ENCODE measurements at regions not wholly inside any gene's neighbourhood (a gene's known extent, or its start where the extent isn't known, plus 50 kb on each side); places are given as distances from the start of the nearest gene placed in this dataset.

DNA sequence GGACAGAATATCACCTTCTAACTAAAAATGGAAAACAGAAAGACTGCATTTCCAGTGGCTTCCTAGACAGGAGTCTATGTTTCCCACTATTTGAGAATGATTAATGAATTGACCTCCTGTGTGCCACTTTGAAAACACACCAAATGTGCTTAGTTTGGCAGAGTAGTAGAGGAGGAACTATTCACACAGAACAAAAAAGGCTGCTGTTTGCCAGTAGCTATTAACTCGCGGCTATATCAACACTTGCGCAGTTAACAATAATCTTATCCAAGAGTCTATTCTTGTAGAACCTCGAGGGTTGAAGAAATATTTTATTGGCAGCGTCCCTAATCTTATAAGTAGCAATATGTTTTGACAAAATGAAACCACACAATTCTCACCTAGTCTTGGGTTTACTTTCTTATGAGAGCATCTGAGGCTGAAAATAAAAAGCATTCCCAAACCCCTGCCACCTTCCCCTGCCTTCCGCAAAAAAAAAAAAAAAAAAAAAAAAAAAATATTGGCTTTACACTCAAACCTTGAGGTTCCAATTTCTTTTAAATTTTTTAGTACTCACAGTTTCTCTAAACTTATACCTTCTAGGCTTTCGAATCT lies 127.3 kb upstream of the FLRT2 start:
- no peak for DNase-seq

DNA sequence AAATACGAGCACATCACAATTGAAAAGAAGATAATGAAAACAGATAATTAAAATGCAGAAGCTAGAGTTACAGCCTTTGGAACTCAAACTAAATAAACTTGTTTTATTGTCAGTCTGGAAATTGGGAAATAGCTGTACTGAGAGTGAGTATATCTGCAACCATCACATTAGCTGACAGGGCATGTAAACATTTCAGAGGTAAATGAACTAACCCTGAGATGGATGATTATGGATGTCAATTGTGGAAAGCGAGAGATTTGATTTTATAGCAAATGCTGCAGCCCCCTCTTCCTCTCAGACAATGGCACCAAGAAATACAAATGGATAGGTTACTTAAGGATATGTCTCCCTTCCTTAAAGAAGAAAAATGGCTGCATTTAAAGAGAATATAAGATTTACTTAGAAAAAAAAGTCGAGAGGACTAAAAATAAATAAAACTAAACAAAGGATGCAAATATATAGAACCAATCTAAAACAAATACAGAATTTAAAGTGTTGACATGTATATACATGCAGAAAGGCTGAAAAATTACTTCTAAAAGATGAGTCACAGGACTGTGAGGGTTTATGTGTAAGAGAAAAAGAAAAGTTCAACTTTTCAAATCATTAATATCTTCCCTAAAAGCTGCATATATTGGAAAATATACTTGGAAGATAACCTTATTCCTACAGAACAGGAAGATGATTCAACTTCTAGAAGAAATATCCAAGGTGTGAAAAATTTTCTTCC lies 120.3 kb upstream of the FLRT2 start:
- no peak for DNase-seq

DNA sequence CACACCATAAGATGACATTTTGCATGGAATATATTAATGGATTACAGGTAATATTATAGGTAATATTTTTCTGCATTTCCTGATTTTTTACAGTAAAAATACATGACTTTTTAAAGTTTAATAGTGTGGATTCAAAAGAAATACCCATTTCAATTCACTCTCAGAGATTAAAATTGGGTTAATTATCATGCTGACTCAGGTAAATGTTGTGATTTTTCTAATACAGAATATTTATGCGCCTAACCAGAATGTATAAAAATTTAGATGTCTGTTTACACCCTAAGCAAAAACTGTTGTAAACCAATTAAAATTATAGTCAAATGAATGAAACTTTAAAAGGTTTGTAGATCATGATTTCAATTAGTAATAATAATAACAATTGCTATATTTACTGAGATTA lies 117.2 kb upstream of the FLRT2 start:
- no peak for DNase-seq

DNA sequence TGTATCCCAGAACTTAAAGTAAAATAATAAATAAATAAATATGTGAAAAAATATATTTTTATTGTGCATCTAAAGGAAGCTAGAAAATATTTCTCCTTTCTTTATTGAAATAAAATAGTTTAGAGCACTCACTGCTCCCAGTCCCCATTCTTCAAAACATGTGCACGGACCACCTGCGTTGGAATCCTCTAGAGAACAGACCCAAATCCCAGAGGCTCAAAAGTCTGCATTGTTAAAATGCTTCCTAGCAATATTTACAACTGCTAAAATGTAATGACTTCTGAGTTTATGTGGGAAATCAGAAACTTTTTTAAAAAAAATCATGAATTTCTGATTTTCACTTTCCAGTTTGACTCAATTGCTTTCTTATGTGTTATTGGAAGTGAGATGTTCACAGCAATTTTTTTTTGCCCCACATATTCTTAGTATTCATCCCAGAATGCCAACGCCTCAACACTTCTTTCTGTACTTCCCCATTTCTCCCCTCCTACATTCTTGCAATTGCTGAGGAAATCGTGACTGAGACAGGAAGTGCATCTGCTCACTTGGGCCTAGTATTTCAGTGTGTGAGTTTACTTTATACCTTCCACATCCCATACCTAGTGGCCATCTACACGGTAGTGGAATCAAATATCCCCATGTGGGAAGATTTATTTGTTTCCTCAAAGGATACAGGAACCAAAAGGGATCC lies 116.0 kb upstream of the FLRT2 start:
- no peak for DNase-seq

DNA sequence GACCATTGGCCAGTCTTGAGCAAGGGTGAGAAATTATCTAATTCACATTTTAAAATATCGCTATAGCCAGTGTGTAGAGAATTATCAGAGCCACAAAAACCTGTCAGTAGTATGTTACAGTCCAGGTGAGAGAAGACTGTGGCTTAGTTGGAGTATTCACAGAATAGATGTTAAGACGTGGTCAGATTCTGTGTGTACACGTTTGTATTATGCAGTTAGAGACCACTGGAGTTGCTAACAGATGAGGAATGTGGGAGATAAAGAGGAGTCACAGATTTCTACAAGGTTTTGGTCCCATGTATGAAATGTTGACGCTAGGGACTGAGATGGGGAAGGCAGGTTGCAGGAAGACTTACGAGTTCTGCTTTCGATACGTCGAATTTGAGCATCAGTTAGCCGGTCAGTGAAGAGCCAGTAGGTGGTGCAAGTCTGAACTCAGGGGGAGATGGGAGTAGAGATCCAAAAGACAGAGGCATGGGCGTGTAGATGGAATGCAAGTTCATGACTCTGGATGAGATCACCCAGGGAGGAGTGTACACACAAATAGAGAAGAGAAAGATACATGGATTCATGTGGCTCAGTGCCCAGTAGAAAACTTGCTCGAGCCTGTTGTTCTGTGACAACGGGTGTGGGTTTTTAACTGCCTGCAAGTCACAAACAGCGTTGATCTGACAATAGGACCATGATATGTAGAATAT lies 114.8 kb upstream of the FLRT2 start:
- DNase-seq = no peak

DNA sequence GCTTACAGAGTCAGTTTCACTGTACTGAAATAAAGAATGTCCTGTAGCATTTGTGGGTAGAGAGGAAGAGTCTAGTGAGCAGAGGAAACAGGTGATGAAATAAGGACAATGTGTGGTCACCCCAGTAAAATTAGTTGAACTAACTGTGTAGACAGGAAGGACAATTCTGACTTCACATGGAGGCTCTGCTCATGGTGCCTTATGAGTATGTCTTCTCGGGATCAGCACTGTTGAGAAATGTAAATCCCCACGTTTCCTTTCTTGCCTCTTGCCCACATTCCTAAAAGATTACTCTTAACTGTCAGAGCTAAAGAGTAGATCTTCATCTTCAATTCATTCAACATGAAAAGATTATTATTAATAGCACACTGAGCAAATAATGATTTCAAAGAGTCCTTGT lies 113.2 kb upstream of the FLRT2 start:
- DNase-seq = no peak

DNA sequence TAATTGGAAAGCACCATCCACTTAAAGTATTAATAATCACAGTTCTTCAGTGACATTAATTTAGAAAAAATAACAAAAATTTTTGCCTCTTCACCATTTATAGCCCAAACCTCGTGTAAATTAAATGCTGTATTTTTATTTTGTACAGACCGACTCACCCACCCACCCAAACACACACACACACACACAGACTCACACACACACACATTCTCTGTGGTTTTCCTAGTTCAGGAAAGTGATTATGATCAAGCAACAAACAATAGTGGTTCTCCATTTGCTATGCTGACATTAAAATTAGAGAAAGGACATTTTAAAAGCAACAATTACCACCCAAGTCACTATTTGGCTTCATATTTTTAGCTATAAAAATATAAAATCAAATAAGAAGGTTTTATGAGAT lies 112.5 kb upstream of the FLRT2 start:
- DNase-seq = no peak

DNA sequence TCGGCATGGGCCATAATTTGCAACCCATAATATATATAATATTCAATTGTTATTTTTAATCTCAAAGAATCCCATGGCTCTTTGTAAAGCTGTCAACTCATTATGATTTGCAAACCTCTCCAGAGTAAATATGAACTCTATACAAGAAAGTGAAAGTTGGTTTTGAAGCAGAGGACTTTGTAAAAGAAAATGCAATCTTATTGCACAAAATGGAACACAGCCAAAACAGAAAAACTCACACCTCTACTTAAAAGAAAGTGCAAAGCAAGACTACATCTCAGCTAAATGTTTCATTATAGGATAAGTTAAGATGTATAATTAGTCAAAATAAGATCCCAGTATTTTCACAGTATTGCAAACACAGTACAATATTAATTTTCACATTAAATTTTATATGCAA lies 111.2 kb upstream of the FLRT2 start:
- DNase-seq = no peak

DNA sequence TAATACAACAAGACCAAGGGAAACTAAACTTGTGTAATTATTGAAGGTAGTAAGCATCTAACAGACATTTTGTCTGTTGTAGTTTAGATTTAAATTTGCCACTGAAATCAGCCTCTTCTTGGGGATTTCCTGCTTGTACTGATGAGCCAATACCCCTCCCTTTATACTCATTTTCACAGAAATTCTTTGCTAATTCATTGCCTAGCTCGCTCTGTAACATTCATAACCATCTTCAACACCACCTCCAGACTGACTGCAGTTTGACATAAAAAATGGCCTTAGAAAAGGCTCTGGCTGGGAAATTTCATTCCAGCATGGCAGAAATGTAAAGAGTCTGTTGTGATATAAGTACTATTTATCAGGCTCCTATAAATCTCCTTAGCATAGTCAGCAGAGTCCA lies 109.7 kb upstream of the FLRT2 start:
- no peak for DNase-seq

DNA sequence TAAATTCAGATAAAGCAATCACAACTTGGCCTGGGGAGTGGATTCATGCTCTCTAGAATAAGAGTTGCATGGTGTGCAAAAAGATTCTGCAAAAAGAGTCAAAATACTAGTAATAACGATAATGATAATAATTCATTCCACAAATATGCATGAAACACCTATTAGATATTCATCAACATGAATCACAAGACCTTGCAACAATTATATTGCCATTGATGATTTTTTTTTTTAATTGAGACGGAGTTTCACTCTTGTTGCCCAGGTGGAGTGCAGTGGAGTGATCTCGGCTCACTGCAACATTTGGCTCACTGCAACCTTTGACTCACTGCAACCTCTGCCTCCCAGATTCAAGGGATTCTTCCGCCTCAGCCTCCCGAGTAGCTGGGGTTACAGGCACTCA lies 109.2 kb upstream of the FLRT2 start:
- DNase-seq = no peak

DNA sequence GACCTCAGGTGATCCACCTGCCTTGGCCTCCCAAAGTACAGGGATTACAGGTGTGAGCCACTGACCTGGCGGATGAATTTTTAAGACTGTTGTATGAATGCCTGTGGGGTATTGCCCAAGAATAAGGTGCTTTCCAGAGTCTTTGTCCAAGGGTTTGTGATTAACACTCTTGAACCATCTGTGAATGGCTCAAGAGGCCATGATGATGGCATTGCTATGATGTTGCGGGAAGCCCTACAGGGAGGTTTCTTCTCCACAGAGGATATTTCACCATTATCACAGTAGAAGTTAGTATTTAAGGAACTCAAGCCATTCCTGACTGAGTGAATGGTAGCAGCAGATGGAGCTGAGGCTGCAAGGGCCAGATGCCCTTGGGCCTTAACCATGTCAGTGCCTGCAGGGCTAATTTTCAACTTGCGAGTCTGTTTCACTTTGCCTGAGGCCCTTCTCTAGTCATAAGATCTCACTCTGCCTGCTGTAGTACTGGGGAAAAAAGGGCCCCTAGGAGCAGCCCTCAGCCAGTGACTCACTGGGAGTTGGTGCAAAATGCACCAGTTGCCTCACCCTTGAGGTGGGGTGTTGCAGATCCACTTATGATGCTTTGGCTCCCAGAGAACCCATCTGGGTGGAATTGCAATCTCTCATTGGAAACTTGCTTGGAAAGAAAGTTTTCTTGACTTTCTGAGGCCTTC lies 108.6 kb upstream of the FLRT2 start:
- DNase-seq = no peak

DNA sequence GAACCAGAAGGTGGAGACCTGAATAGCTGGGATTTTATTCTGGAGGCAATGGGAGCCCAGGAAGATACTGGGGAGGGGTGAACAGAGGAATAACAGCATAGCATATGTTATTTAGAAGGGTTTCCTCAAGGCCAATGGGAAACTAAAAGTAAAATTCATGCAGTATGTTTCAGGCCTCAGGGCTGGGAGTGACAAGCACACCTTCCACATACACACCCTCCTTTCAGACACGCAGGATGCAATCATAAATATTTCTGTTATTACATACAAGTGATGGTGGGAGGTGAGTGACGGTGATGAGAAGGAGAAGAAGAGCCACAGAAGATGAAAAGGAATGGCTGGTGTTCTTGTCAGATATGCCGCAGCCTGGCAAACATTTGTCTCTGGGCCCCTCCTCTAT lies 106.1 kb upstream of the FLRT2 start:
- DNase-seq = no peak

DNA sequence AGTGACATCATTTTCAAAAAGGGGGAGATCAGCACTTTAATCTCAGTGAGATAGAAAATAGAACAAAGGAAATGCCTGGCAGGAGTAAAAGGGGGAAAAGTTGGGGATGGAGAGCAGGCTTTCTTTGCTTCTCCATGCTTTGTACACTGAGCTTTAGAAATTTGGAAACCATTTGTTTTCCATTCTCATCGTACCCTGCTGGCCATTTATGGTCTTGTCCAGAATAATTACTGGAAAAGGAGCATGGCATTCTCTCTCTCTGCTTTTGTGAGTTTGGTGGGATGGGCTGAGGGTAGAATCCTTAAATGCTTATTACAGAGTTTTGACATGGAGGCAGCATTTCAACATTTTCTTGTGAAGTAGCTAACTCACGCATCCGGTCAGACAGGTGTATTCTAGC lies 104.4 kb upstream of the FLRT2 start:
- DNase-seq = no peak

DNA sequence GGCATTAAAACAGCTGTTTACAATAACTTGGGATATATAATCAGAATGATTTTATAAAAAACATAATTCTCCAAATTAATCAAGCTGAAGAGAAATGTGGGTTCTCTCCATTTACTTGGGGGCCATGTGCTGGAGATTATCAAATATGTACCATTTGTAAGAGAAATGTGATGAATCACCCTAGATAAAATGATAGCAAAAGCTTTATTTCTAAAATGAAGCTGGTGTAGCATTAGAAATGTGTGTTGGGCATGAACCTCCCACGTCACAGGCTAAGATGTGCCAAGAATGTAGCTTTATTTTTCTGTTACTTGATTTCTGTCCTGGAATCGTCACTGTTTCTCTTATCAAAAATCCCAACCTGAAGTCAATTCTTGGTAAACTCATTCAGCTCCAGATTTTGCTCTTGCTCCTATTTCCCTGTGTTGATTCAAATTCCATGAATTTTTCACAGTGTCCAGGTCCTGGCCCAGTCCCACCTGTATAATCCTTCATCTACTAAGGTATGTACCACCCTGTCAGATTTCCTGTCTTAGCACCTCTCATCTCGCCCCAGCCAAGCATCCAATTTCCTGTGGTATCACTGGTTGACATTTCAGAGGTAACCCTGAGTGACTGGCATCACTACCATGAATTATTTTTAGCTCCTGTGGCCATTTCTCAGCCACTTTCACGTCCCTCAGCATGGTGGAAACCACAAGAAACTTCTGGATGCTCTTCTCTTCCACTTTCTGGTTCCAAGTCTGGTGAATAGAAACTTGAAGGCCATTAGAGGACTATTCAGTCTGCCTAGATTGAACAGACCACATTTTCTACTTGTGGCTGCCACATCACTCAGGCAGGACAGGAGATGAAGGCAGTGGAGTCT lies 103.6 kb upstream of the FLRT2 start:
- DNase-seq = no peak

DNA sequence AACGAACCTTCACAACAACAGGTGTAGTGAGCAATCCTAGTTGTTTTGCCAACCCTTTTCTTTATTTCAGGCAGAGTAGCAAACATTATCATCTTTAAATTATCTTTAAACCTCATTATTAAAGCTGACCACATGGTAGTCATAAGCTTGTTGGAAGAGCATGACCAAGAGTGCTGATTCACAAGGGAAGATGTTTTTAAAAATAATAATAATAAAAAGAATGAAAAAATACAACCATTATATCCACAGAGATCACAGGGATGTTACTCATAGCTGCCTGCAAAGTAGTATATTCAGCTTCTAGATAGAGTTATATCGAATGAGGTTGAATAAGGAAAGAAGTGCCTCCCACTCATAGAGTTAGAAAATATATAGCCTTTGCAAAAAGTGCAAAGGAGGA lies 101.0 kb upstream of the FLRT2 start:
- no peak for DNase-seq

DNA sequence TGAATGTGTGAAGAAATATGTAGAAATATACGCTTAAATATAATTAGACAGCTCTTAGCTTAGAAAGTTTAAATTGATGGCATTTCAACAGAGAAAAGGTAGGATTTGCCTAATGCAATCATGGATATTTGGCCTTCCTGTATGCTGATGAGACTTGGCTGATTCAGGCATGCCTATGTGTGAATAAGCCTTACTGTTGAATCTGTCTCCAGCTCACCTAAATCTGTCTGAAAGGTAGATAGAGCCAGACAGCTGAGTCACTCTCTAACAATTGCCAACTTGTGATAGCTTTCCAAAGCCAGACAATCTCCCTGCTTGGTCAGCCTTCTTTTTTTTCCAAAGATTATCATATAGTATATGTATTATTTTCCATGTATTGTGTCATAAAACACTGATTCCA lies 92.8 kb upstream of the FLRT2 start:
- no peak for DNase-seq

DNA sequence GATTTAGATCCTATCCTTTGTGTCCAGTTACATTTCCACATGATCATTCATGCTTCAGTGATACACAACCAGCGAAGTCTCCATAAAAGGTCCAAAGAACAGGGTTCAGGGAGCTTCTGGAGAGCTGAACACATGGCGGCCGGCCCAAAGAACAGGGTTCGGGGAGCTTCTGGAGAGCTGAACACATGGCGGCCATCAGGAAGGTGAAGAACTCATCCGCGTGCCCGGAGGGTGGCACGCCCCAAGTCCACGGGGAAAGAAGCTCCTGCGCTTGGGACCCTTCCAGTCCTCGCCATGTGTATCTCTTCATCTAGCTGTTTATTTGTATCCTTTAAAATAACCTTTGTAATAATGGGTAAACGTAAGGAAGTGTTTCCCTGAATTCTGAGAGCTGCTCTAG lies 91.9 kb upstream of the FLRT2 start:
- no peak for DNase-seq

DNA sequence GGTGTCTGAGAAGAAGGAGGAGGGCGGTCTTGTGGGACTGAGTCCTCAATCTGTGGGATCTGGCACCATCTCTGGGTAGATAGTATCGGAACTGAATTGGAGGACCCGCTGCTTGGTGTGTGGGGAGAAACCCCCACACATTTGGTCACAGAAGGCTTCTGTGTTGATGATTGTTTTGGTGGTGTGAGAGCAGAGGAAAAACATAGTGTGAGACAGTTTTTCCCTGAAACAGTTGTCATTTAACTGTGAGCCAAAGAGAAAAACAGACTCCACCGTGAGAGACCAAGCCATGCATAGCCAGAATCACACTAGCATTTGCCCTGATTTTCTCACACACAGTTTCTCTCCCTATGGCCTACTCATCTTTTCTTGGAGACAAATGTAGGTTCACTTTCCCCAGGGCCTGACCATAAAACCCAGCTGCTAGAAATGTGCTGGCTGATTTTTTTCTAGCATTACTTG lies 91.4 kb upstream of the FLRT2 start:
- no peak for DNase-seq

DNA sequence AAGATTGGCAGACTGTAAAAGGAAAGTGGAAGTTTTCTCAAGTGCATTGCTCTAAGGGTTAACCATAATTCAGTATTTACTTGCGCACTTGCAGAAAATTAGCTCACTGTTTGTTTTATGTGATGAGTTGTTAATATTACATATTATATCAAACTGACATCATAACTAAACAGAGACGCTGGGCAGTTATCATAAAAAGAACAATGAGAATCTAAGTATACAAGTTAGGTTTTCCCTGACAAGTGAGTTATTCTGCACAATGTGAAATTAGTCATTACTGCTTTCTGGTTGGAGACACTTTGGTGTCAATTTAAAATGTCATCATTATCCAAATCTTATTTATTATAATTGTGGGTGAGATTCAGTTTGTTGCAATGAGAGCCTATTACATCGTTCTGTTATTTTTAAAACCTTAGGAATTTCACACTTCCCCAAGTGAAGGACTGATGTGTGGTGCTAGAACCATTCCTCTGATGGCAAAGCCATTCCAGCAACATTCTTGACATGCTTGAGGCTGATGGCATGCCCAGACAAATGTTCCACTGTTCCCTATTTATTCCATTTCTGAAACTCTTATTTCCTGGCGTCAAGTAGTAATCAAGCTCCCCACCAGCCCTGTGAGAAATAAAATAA lies 90.1 kb upstream of the FLRT2 start:
- no peak for DNase-seq

DNA sequence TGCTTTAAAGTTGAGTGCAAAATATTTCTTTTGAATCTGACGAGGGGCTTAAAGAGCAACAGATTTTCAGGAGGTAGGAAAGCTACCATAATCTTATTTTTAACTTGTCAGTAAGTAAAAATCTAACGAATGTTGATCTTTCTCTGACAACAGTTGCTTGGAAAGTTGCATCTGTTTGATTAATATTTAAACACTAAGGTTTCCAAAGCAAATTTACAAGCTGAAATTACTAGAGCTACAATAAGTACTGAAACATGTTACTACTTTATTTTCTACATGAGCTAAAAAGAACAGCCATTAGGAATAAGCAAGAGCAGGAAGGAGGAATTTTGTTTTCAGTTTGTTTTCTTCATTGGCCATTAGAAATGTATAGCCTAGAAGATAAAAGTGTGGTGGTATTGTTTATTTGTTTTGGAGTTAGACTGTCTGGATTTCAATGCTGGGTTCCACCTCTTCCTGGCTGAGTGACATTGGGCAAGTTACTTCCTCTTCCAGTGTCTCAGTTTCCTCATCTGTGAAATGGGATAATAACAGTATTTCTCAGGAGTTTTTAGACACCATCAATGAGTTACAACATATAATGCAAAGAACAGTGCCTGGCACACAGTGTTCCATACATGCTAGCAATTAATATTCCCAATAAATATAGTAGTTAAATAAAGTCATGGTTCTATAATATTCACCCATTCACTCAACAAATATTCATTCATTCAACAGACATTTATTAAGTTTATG lies 87.9 kb upstream of the FLRT2 start:
- DNase-seq = no peak

DNA sequence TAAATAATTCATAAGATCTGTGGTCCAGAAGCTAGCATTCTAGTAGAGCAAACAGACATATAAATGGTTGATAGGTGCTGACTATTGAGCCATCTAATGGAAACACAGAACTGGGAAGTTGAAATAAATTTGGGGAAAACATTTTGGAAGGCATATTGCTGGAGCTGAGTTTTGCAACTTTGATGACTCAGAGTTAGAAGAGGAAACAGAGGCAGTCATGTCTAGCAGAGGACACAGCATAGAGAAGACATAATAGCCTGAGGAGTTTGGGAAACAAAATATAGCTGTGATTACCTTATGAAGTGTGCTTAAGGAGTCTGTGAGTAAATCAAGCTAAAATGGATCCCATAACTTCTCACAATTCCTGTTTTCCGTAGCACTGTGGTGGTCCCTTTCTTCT lies 86.9 kb upstream of the FLRT2 start:
- no peak for DNase-seq
